ENCODE measurements at regions not wholly inside any gene's neighbourhood (a gene's known extent, or its start where the extent isn't known, plus 50 kb on each side); places are given as distances from the start of the nearest gene placed in this dataset.

GRCh38 chr3:6803619-6804018 is 57.3 kb upstream of the GRM7 start:
- TF ChIP-seq CTCF (IDR thresholded peaks at IDR 0.05; ENCODE audit: insufficient read depth, low read depth, low read length, missing control alignments) = no peak
- no peak for DNase-seq (ENCODE audit: low read depth)
- H3K4me3 ChIP-seq (ENCODE audit: low read depth, low read length) = no peak overlapping the region

- H3K4me3 ChIP-seq (ENCODE audit: low read depth, low read length) = no peak overlapping the region
- TF ChIP-seq CTCF (IDR thresholded peaks at IDR 0.05; ENCODE audit: insufficient read depth, low read depth, low read length, missing control alignments) = no peak
- DNase-seq (ENCODE audit: low read depth) = no peak
Observed at GRCh38 chr3:6805236-6805635, 55.7 kb upstream of the GRM7 start.

- TF ChIP-seq CTCF (IDR thresholded peaks at IDR 0.05; ENCODE audit: insufficient read depth, low read depth, low read length, missing control alignments) = no peak
- DNase-seq (ENCODE audit: low read depth) = no peak
- no peak overlapping the region for H3K4me3 ChIP-seq (ENCODE audit: low read depth, low read length)
Observed at GRCh38 chr3:6806991-6807390, 53.9 kb upstream of the GRM7 start.

GRCh38 chr3:6807967-6808588 is 52.8 kb upstream of the GRM7 start:
- DNase-seq (ENCODE audit: low read depth) = peak; percentile 54
- no peak overlapping the region for H3K4me3 ChIP-seq (ENCODE audit: low read depth, low read length)
- no peak for TF ChIP-seq CTCF (IDR thresholded peaks at IDR 0.05; ENCODE audit: insufficient read depth, low read depth, low read length, missing control alignments)

- no peak overlapping the region for H3K4me3 ChIP-seq (ENCODE audit: low read depth, low read length)
- peak; percentile 18 for DNase-seq (ENCODE audit: low read depth)
- TF ChIP-seq CTCF (IDR thresholded peaks at IDR 0.05; ENCODE audit: insufficient read depth, low read depth, low read length, missing control alignments) = no peak
Observed at GRCh38 chr3:6809349-6809748, 51.6 kb upstream of the GRM7 start.
